Transverse colon (tissue), 4 donors: ENCODE measurements at regions not wholly inside any gene's neighbourhood (a gene's known extent, or its start where the extent isn't known, plus 50 kb on each side); places are given as distances from the start of the nearest gene placed in this dataset.

Experiments used
- DNase-seq: peaks from one replicate; pipeline ENCODE4 v3.0.0-alpha.2; 2019
- H3K27ac ChIP-seq, 4 donors: fragments of 200-600 bp; sonication (generic); 2 replicates each; pipeline ENCODE4 v1.5.1; 2016 to 2018; ENCODE audit warnings: inconsistent platforms in 4 of 4
- H3K27me3 ChIP-seq: fragments of 200-600 bp; sonication (generic); 2 replicates; pipeline ENCODE4 v1.5.1; 2017; ENCODE audit warnings: inconsistent platforms
- H3K36me3 ChIP-seq, 4 donors: fragments of 200-600 bp; sonication (generic); 2 replicates each; pipeline ENCODE4 v1.5.1; 2017 to 2019; ENCODE audit warnings: inconsistent platforms in 4 of 4
- H3K4me1 ChIP-seq, 4 donors: fragments of 200-600 bp; sonication (generic); 2 replicates each; pipeline ENCODE4 v1.5.1; 2017 to 2020; ENCODE audit warnings: inconsistent platforms in 4 of 4
- H3K4me3 ChIP-seq, 4 donors: fragments of 200-600 bp; sonication (generic); 1 replicate in 1 of 4; 2 replicates in 3 of 4; pipeline versions ENCODE4 v1.5.1 to v1.6.1; 2017 to 2019; ENCODE audit warnings: inconsistent platforms in 4 of 4
- H3K9me3 ChIP-seq, 2 donors: fragments of 200-600 bp; sonication (generic); 2 replicates each; pipeline ENCODE4 v1.5.1; 2017 to 2019; ENCODE audit warnings: inconsistent platforms in 2 of 2
- EP300 ChIP-seq: sonication (generic); formaldehyde crosslinking; IDR thresholded peaks from one replicate; pipeline ENCODE4 v1.6.1; 2017; ENCODE audit warnings: antibody characterized with exemption, low read depth
- POLR2A ChIP-seq: fragments of 450-650 bp; IDR thresholded peaks from one replicate; pipeline ENCODE4 v1.6.1; 2016; ENCODE audit warnings: antibody characterized with exemption, mild to moderate bottlenecking, moderate library complexity
- POLR2AphosphoS5 ChIP-seq, 3 donors: sonication (generic); formaldehyde crosslinking; IDR thresholded peaks; one replicate each; pipeline ENCODE4 v1.6.1; 2016; ENCODE audit warnings: antibody characterized with exemption in 3 of 3
- WGBS, 2 donors: methylation state at CpG; one replicate each; pipeline ENCODE4 v1.1.5; 2018; ENCODE audit warnings: low coverage in 1 of 2; 5-methylcytosine and 5-hydroxymethylcytosine counted together
- in situ Hi-C, 4 donors: fragments of 200-750 bp; cut with MboI; loops; one replicate each; pipeline versions ENCODE4 v1.15.0 to v1.15.1; 2017; ENCODE audit warnings: low sequenced_read_pairs in 3 of 4, low pct_ligation_motif_present in 1 of 4, low pct_unique_long_range_greater_than_20kb in 1 of 4
- intact Hi-C: fragments of 100-400 bp; cut with DNase I; formaldehyde crosslinking; loops from one replicate; pipeline ENCODE4 v1.15.1; 2023; ENCODE audit warnings: low total_unique reads
- TF ChIP-seq, protein P1 (sequence below), 5 experiments: fragments of 200-600 bp in 3 of 5; fragments of 450-650 bp in 2 of 5; sonication (generic) in 3 of 5; IDR thresholded peaks; 1 replicate in 2 of 5; 2 replicates in 3 of 5; pipeline ENCODE4 v1.5.1; 2016 to 2017; ENCODE audit warnings: antibody characterized with exemption in 5 of 5, inconsistent platforms in 3 of 5, mild to moderate bottlenecking in 2 of 5, moderate library complexity in 1 of 5

- H3K27ac ChIP-seq = no peak overlapping the region
- H3K9me3 ChIP-seq = no peaks in the 10 kb centered on the region
- no peak overlapping the region for H3K4me3 ChIP-seq
- DNase-seq = no peak
- TF ChIP-seq POLR2A = no peak
- no peak for TF ChIP-seq EP300
- TF ChIP-seq, protein P1, sequence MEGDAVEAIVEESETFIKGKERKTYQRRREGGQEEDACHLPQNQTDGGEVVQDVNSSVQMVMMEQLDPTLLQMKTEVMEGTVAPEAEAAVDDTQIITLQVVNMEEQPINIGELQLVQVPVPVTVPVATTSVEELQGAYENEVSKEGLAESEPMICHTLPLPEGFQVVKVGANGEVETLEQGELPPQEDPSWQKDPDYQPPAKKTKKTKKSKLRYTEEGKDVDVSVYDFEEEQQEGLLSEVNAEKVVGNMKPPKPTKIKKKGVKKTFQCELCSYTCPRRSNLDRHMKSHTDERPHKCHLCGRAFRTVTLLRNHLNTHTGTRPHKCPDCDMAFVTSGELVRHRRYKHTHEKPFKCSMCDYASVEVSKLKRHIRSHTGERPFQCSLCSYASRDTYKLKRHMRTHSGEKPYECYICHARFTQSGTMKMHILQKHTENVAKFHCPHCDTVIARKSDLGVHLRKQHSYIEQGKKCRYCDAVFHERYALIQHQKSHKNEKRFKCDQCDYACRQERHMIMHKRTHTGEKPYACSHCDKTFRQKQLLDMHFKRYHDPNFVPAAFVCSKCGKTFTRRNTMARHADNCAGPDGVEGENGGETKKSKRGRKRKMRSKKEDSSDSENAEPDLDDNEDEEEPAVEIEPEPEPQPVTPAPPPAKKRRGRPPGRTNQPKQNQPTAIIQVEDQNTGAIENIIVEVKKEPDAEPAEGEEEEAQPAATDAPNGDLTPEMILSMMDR (IDR thresholded peaks at IDR 0.05) = no peak
- no peak for TF ChIP-seq POLR2AphosphoS5 (IDR thresholded peaks at IDR 0.05)
- H3K27me3 ChIP-seq = no peaks in the 10 kb centered on the region
- in situ Hi-C loops = no loop called here
- no peaks in the 10 kb centered on the region for H3K36me3 ChIP-seq
- intact Hi-C loops = no loop called here
- 84 to 89% methylated on average over 3 of the region's 3 CpGs for WGBS, 2 donors
- H3K4me1 ChIP-seq = peaks cover 0 to 6% (median 0%) of the 10 kb centered on the region in 4 donors
Measured at GRCh38 chr2:39873586-39873985, 94.5 kb upstream of the THUMPD2 start.

GRCh38 chr2:39872748-39873147, 93.7 kb upstream of the THUMPD2 start:
- Histone ChIP-seq H3K27ac (no peak overlapping the region), H3K36me3 (no peaks in the 10 kb centered on the region), H3K9me3 (no peaks in the 10 kb centered on the region), H3K4me1 (peaks cover 0 to 6% (median 0%) of the 10 kb centered on the region in 4 donors), H3K27me3 (no peaks in the 10 kb centered on the region), H3K4me3 (no peak overlapping the region)
- no peak for TF ChIP-seq EP300
- TF ChIP-seq, protein P1 (IDR thresholded peaks at IDR 0.05) = no peak
- no peak for TF ChIP-seq POLR2A
- no peak for TF ChIP-seq POLR2AphosphoS5 (IDR thresholded peaks at IDR 0.05)
- intact Hi-C loops = no loop called here
- in situ Hi-C loops = no loop called here
- no peak for DNase-seq
- 85 to 91% methylated on average over 2 of the region's 2 CpGs for WGBS, 2 donors

DNA sequence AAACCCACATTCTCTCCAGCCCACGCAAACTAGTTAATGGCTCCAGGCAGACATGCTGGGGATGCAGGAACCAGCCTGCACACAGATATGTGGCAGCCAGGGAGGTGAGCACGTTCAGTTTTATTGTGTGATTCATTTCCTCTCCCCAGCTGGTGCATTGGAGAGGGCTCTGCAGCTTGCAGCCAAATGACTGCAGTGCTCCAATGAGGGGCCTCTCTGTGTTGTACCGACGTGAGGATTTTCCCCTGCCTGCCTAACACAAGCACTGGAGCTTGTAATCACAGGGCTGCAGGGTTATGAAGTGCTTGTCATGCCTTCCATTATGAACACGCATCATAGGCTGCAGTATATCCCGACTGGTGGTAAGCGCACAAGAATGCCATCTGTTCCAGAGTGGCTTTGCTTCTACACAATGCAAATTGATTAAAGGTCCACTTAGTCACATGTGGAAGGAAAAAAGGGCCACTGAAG, 92.3 kb upstream of the THUMPD2 start:
- Histone ChIP-seq H3K9me3 (no peaks in the 10 kb centered on the region), H3K27me3 (no peaks in the 10 kb centered on the region), H3K4me3 (no peak overlapping the region), H3K27ac (no peak overlapping the region), H3K36me3 (no peaks in the 10 kb centered on the region), H3K4me1 (peaks cover 0 to 6% (median 0%) of the 10 kb centered on the region in 4 donors)
- intact Hi-C loops = no loop called here
- DNase-seq = no peak
- WGBS, 2 donors = 72 to 89% methylated on average over 1 to 7 of the region's 7 CpGs
- in situ Hi-C loops = no loop called here
- no peak for TF ChIP-seq EP300
- TF ChIP-seq POLR2A = no peak
- no peak for TF ChIP-seq POLR2AphosphoS5 (IDR thresholded peaks at IDR 0.05)
- TF ChIP-seq, protein P1 (IDR thresholded peaks at IDR 0.05) = no peak

DNA sequence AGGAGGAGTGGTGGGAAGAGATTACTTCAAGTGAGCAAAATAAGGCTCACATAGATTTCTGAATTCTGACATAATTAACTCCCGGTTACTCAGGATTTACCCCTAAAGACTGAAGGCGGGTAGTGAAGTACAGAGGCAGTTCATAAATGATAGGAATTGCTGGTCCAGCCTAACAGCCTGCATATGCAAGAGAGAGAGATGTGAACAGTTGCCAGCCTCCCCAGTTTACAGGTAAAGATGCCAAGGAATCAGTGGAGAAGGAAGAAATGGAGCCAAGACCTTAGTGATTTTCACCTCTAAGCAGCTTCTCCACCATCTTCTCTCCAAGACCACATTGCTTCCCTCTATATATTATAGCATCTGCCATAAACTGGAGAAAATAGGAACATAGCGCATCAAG, 91.8 kb upstream of the THUMPD2 start:
- H3K4me1 ChIP-seq = peaks cover 0 to 6% (median 0%) of the 10 kb centered on the region in 4 donors
- 87 to 92% methylated on average over 2 to 3 of the region's 3 CpGs for WGBS, 2 donors
- DNase-seq = no peak
- in situ Hi-C loops (no loop called here), intact Hi-C loops (no loop called here)
- TF ChIP-seq POLR2AphosphoS5 (IDR thresholded peaks at IDR 0.05) = no peak
- no peak for TF ChIP-seq EP300
- TF ChIP-seq, protein P1 (IDR thresholded peaks at IDR 0.05) = no peak
- no peak for TF ChIP-seq POLR2A
- no peaks in the 10 kb centered on the region for H3K36me3 ChIP-seq
- no peak overlapping the region for H3K27ac ChIP-seq
- H3K4me3 ChIP-seq = no peak overlapping the region
- no peaks in the 10 kb centered on the region for H3K27me3 ChIP-seq
- no peaks in the 10 kb centered on the region for H3K9me3 ChIP-seq
